Body of pancreas (tissue), 4 donors: ENCODE measurements at regions not wholly inside any gene's neighbourhood (a gene's known extent, or its start where the extent isn't known, plus 50 kb on each side); places are given as distances from the start of the nearest gene placed in this dataset.

ENCODE experiments used
- ATAC-seq: fragments of 150-250 bp; one replicate; pipeline ENCODE4 v1.9.1; 2016
- DNase-seq, 4 donors: peaks; one replicate each; pipeline ENCODE4 v3.0.0-alpha.2; 2019
- H3K27ac ChIP-seq, 4 donors: fragments of 200-600 bp; sonication (generic); 1 replicate in 3 of 4; 2 replicates in 1 of 4; pipeline versions ENCODE4 v1.5.1 to v1.6.1; 2016 to 2019; ENCODE audit warnings: mild to moderate bottlenecking in 1 of 4, mixed read lengths in 1 of 4, moderate library complexity in 1 of 4
- H3K27me3 ChIP-seq, 2 donors: fragments of 200-600 bp; sonication (generic); one replicate each; pipeline ENCODE4 v1.6.0; 2016; ENCODE audit warnings: mild to moderate bottlenecking in 1 of 2
- H3K36me3 ChIP-seq, 2 donors: fragments of 200-600 bp; sonication (generic); replicated peaks in 1 of 2; 2 replicates each; pipeline ENCODE4 v1.5.1; 2016; ENCODE audit warnings: low read depth in 2 of 2; ENCODE audit not compliant: insufficient read depth in 1 of 2
- H3K4me1 ChIP-seq: fragments of 200-600 bp; sonication (generic); one replicate; pipeline ENCODE4 v1.6.0; 2016
- H3K4me3 ChIP-seq, 2 donors: fragments of 200-600 bp; sonication (generic); 1 replicate in 1 of 2; 2 replicates in 1 of 2; pipeline ENCODE4 v1.5.1; 2016 to 2019
- H3K9me3 ChIP-seq, 3 donors: fragments of 200-600 bp; sonication (generic); 1 replicate in 2 of 3; 2 replicates in 1 of 3; pipeline ENCODE4 v1.5.1; 2016
- POLR2A ChIP-seq, 3 donors: fragments of 450-650 bp; IDR thresholded peaks; one replicate each; pipeline ENCODE4 v1.6.1; 2016; ENCODE audit warnings: antibody characterized with exemption in 3 of 3, mild to moderate bottlenecking in 2 of 3
- WGBS, 2 donors: methylation state at CpG; one replicate each; pipeline ENCODE4 v1.1.5; 2017; 5-methylcytosine and 5-hydroxymethylcytosine counted together
- intact Hi-C: fragments of 100-400 bp; cut with DNase I; formaldehyde crosslinking; loops from one replicate; pipeline ENCODE4 v1.15.1; 2023
- TF ChIP-seq, protein P1 (sequence below), 7 experiments: fragments of 450-650 bp in 4 of 7; fragments of 200-600 bp in 3 of 7; sonication (generic) in 3 of 7; IDR thresholded peaks; one replicate each; pipeline ENCODE4 v1.5.1; 2016 to 2019; ENCODE audit warnings: antibody characterized with exemption in 7 of 7

DNA sequence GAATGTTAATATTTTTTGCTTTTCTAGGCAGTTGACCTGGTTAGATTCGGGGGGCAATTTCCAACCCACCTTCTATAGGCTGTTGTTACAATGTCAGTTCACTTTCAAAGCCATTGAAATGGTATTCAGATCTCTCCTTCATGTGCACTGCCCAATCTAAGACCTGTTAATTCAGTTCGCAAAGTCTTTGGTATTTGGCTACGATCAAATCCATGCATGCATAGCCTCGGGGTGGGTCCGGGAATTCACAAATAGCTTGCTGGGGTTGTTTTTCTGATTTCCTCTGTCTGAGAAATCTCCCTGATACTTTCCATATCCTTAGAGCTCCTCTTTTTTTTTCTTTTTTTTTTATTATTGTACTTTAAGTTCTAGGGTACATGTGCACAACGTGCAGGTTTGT, 252.6 kb upstream of the SPAG17 start:
- no peaks in the 10 kb centered on the region for H3K4me1 ChIP-seq
- no peaks in the 10 kb centered on the region for H3K27me3 ChIP-seq
- TF ChIP-seq POLR2A (IDR thresholded peaks at IDR 0.05), result no peak
- TF ChIP-seq, protein P1, sequence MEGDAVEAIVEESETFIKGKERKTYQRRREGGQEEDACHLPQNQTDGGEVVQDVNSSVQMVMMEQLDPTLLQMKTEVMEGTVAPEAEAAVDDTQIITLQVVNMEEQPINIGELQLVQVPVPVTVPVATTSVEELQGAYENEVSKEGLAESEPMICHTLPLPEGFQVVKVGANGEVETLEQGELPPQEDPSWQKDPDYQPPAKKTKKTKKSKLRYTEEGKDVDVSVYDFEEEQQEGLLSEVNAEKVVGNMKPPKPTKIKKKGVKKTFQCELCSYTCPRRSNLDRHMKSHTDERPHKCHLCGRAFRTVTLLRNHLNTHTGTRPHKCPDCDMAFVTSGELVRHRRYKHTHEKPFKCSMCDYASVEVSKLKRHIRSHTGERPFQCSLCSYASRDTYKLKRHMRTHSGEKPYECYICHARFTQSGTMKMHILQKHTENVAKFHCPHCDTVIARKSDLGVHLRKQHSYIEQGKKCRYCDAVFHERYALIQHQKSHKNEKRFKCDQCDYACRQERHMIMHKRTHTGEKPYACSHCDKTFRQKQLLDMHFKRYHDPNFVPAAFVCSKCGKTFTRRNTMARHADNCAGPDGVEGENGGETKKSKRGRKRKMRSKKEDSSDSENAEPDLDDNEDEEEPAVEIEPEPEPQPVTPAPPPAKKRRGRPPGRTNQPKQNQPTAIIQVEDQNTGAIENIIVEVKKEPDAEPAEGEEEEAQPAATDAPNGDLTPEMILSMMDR (IDR thresholded peaks at IDR 0.05), result no peak
- H3K36me3 ChIP-seq, result no peaks in the 10 kb centered on the region
- intact Hi-C loops, result no loop called here
- no peaks in the 10 kb centered on the region for H3K9me3 ChIP-seq
- H3K27ac ChIP-seq, result no peak overlapping the region
- DNase-seq (no peak), ATAC-seq (no peak)
- 83 to 86% methylated on average over 6 of the region's 6 CpGs for WGBS, 2 donors
- no peak overlapping the region for H3K4me3 ChIP-seq

DNA sequence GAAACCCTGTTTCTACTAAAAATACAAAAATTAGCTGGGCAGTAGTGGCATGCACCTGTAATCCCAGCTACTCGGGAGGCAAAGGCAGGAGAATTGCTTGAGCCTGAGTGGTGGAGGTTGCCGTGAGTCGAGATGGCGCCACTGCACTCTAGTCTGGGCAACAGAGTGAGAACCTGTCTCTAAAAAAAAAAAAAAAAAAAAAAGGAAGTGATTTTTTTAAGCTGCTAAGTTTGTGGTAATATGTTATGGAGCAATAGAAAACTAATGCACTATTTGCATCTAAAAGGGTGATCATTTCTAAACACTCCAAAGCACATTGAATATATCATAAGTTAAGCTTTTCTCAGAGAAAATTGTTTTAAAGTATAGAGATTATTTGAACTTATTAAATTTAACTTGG, 244.8 kb upstream of the SPAG17 start:
- H3K27ac ChIP-seq, result no peak overlapping the region
- no peak overlapping the region for H3K4me3 ChIP-seq
- intact Hi-C loops, result no loop called here
- TF ChIP-seq, protein P1 (IDR thresholded peaks at IDR 0.05), result no peak
- TF ChIP-seq POLR2A (IDR thresholded peaks at IDR 0.05), result no peak
- H3K9me3 ChIP-seq, result no peaks in the 10 kb centered on the region
- WGBS, 2 donors, result 81 to 84% methylated on average over 4 of the region's 4 CpGs
- no peaks in the 10 kb centered on the region for H3K36me3 ChIP-seq
- ATAC-seq (no peak), DNase-seq (no peak)
- no peaks in the 10 kb centered on the region for H3K27me3 ChIP-seq
- H3K4me1 ChIP-seq, result no peaks in the 10 kb centered on the region

DNA sequence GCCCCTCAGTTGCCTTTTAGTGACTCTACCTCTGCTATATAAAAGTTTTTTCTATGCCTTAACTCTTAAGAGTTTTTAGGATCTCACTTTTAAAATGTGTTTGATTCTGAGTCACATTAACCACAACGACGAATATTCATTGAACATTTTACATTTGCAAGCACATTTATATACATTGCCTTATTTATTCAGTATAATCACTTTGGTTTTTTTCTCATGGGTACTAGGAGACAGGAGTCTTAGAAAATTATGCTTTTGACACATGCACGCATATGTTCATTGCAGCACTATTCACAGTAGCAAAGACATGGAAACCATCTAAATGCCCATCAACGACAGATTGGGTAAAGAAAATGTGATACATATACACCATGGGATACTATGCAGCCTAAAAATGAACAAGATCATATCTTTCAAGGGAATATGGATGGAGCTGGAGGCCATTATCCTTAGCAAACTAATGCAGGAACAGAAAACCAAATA, 236.9 kb upstream of the SPAG17 start:
- ATAC-seq (no peak), DNase-seq (no peak)
- WGBS, 2 donors, result 83 to 88% methylated on average over 4 of the region's 4 CpGs
- Histone ChIP-seq H3K27ac (no peak overlapping the region), H3K4me1 (no peaks in the 10 kb centered on the region), H3K27me3 (no peaks in the 10 kb centered on the region), H3K4me3 (no peak overlapping the region), H3K9me3 (no peaks in the 10 kb centered on the region), H3K36me3 (no peaks in the 10 kb centered on the region)
- intact Hi-C loops, result no loop called here
- TF ChIP-seq, protein P1 (IDR thresholded peaks at IDR 0.05), result no peak
- no peak for TF ChIP-seq POLR2A (IDR thresholded peaks at IDR 0.05)

DNA sequence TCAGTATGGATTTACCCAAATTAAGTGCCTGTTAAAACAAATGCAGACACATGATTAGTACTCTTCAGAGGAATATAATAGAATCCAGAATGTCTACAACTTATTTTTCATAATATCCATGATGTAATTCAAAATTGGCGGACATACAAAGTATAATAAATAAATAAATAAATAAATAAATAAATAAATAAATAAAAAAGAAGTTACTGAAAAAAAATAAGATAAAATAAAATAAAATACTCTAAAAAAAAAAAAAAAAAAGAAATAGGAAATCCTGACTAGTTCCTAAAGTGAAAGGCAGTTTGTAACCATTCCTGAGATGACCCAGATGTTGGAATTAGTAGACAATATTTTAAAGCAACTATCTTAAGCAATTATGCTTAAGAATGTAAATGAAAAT, 219.0 kb upstream of the SPAG17 start:
- intact Hi-C loops, result no loop called here
- no peaks in the 10 kb centered on the region for H3K36me3 ChIP-seq
- H3K27me3 ChIP-seq, result no peaks in the 10 kb centered on the region
- no peak for ATAC-seq
- TF ChIP-seq POLR2A (IDR thresholded peaks at IDR 0.05), result no peak
- TF ChIP-seq, protein P1 (IDR thresholded peaks at IDR 0.05), result no peak
- H3K27ac ChIP-seq, result no peak overlapping the region
- no peak overlapping the region for H3K4me3 ChIP-seq
- 88 to 97% methylated on average over 1 of the region's 1 CpG for WGBS, 2 donors
- H3K4me1 ChIP-seq, result no peaks in the 10 kb centered on the region
- H3K9me3 ChIP-seq, result no peaks in the 10 kb centered on the region
- no peak for DNase-seq

DNA sequence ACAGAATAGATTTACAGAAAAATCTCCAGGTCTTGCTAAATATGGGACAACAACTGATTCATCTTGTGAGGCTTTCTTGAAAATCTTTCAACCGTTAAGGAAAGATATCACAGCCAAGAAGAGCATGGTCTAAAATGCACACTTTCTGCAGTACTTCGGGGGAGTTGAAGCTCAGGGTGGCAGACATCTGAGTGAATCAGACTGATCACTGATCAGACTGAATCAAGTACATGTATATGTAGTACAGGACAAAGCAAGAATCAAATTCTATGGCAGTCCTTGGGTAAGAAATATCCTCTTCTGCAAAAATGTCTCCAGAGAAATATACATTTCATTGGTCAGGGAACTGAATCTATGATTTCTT, 212.4 kb upstream of the SPAG17 start:
- Histone ChIP-seq H3K4me3 (no peak overlapping the region), H3K27ac (no peak overlapping the region), H3K4me1 (no peaks in the 10 kb centered on the region), H3K9me3 (no peaks in the 10 kb centered on the region), H3K36me3 (no peaks in the 10 kb centered on the region), H3K27me3 (no peaks in the 10 kb centered on the region)
- no peak for TF ChIP-seq POLR2A (IDR thresholded peaks at IDR 0.05)
- TF ChIP-seq, protein P1 (IDR thresholded peaks at IDR 0.05), result no peak
- intact Hi-C loops, result no loop called here
- no peak for DNase-seq
- WGBS, 2 donors, result 46 to 56% methylated on average over 2 of the region's 2 CpGs
- no peak for ATAC-seq
